HPDE6-E6E7 (cell line): ENCODE measurements at regions not wholly inside any gene's neighbourhood (a gene's known extent, or its start where the extent isn't known, plus 50 kb on each side); places are given as distances from the start of the nearest gene placed in this dataset.
A peak's percentile ranks its signal among the peaks of the same experiment; 100 is the strongest.

Source experiments
- DNase-seq: peaks from one replicate; pipeline ENCODE4 v3.0.0; 2011; ENCODE audit warnings: missing footprints; ENCODE audit errors: extremely low spot score

DNA sequence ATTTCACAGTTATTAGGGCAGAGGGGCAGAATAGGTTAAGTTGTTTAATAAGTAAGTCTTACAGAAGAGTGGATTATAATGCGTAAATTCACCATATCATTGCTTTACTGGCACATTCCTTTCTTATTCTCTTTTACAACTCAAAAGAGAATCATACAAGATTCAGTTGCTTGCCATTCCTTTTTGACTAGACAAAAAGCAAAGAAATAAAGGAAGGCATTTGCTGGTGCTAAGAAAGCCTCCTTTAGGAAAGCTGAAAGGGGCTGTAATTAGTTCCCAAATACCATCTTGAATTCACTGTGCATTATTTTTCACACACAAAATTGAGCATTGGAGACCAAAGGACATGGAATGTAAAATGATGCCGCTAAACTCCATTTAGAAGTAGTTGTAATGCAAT, 499.3 kb downstream of the NXPH1 start:
- no peak for DNase-seq

- no peak for DNase-seq
Observed at GRCh38 chr7:8937204-8937603, 503.8 kb downstream of the NXPH1 start.

- no peak for DNase-seq
Observed at GRCh38 chr7:8938044-8938805, 504.8 kb downstream of the NXPH1 start.

DNA sequence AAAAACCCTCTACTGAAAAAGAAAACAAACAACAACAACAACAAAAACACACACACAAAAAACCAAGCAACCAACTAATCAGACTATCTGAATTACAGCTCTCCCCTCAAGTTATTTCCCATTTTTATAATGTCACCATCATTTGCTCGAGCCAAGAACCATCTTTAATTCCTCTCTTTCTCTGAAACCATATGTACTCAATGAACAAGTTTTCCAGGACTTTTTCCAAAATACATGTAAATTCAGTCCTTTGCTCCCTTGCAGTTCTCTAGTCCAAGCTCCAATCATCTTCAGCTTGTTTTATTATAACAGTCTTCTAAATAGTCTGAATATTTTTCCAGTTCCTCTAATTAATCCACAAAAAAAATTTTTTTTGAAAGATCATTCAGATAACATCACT, 506.0 kb downstream of the NXPH1 start:
- no peak for DNase-seq

- no peak for DNase-seq
Observed at GRCh38 chr7:8963722-8964121, 530.3 kb downstream of the NXPH1 start.

DNA sequence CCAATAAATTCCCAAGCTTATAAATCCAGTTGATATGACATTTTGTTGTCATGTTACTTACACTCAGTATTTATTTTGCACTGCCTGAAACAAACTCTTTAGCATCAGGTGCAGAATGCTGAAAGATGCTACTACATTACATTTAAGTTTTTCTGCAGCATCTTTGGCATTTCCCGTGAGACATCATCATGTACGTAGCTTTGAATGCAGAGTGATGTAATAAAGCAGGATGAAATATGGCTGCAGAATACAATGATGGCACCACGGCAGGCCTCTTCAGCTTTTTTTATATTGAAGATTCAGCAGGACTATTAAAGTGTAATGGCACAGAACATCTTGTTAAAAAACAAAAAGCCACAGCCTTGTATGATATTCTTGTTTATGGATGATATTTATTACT, 531.8 kb downstream of the NXPH1 start:
- DNase-seq, result no peak

- no peak for DNase-seq
Observed at GRCh38 chr7:8973601-8974000, 540.2 kb downstream of the NXPH1 start.

- DNase-seq, result no peak
Observed at GRCh38 chr7:8975681-8976080, 542.3 kb downstream of the NXPH1 start.

GRCh38 chr7:8982338-8982992, 549.1 kb downstream of the NXPH1 start:
- no peak for DNase-seq

GRCh38 chr7:8985255-8985654, 551.8 kb downstream of the NXPH1 start:
- no peak for DNase-seq

- no peak for DNase-seq
Observed at GRCh38 chr7:8988267-8988666, 554.9 kb downstream of the NXPH1 start.

DNA sequence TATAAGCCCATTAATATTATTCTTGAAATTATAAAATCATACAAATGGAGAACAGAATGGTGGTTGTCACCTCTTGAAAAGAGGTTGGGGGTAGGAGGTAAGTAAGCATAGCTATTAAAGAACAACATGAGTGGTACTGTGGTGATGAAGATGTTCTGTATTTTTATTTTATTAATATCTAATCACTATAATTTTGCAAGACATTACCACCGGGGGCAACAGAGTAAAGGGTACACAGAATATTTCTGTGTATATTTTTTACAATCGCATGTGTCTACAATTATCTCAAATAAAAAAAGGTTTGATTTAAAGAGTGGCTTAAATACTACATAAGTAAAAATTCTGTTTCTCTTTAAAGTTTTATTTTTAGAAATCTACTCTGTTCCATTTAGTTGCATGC, 557.8 kb downstream of the NXPH1 start:
- no peak for DNase-seq

DNA sequence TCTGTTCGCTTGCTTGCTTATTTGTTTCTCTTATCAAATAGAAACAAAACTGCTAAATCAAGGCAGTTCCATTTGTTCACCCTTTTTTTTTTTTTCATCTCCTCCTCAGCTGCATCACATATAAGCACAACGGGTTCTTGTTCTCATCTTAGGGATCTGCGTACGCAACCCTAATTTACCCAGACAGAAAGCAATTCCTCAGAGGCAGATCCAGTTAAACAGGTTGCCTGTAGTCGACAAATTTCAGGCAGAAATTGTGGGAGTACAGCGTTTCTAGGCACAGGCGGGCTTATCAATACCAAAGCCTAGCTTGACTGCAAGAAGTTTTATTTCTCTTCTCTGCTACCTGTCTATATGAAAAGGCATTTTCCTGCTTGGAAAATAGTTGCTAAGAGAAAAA, 565.4 kb downstream of the NXPH1 start:
- no peak for DNase-seq

GRCh38 chr7:9013940-9014339, 580.5 kb downstream of the NXPH1 start:
- DNase-seq, result no peak

GRCh38 chr7:9017286-9017685, 583.9 kb downstream of the NXPH1 start:
- DNase-seq, result no peak

GRCh38 chr7:9022456-9022855, 589.0 kb downstream of the NXPH1 start:
- DNase-seq, result no peak

DNA sequence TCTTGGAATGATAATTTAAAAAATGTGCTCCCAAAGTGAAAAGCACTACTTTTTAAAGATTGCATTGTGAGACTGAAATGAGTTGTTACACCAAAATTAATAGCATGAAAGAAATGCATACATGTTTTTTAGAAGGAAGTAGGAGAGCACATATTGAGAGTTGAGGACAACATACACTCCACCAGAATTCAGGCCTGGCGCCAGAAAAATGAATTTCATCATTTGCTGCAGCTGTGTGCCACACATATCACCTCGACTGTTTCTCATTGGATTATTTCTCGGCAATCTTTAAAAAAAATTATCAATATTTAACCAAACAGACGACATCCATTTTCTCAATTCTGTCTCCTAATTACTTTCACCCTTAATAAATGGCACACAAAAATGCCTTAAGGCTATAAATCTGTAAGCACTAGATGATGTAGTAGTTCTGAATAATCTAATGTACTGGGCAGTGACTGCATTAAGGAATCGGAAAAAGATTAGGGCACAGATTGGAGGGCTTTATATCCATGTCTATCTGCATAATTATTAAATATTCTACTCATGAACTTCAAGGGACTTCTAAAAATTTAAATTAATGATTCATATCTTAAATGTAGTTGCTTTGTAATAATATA, 590.4 kb downstream of the NXPH1 start:
- DNase-seq, result no peak

- DNase-seq, result no peak
Observed at GRCh38 chr7:9026121-9026520, 592.7 kb downstream of the NXPH1 start.

DNA sequence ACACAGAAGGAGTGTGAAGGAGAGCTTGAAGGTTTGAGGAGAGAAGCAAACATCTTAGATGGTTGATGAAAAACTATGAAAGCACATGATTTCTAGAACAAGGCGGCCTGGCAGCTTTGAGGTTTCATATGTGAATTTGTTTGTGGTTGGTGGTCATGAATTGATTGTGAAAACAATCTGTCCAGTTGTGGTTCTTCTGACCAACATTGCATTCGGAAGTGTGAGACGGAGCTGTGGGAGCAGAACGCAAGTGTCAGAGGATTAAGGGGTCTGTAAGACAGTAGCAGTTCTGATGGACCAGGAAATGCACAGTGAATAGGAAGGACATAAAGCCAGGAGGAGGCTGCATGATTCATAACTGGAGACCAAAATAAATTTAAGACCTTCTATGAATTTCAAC, 594.6 kb downstream of the NXPH1 start:
- DNase-seq, result no peak

- peak; percentile 8 for DNase-seq
Observed at GRCh38 chr7:9029681-9030530, 596.5 kb downstream of the NXPH1 start.

- DNase-seq, result no peak
Observed at GRCh38 chr7:9030976-9031375, 597.6 kb downstream of the NXPH1 start.

- no peak for DNase-seq
Observed at GRCh38 chr7:9031386-9031785, 598.0 kb downstream of the NXPH1 start.
